ENCODE measurements at regions not wholly inside any gene's neighbourhood (a gene's known extent, or its start where the extent isn't known, plus 50 kb on each side); places are given as distances from the start of the nearest gene placed in this dataset.

DNA sequence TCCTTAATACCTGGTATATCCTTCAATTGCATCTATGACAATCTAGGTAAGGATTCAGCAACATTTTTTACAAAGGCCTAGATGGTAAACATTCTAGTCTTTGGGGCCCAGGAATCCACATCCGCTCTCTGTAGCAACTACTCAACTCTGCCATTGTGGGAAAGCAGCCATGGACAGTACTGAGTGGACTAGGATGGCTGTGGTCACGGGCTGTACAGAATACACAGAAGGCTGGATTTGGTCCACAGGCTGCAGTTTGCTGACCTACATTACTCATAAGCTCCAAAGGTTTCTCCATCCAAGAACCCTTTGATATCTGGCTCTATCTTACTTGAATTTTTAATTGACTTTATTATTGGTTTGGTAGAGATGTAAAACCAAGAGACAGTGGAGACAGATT lies 418.3 kb upstream of the LRRTM1 start:
- Histone ChIP-seq H3K79me2 (ENCODE audit: insufficient read depth) (no peaks in the 10 kb centered on the region), H2AFZ (no peak overlapping the region), H3K27me3 (replicated peaks; ENCODE audit: insufficient read depth) (no peaks in the 10 kb centered on the region), H3F3A (ENCODE audit: insufficient read depth) (no peaks in the 10 kb centered on the region), H3K4me3 (no peak overlapping the region), H3K4me1 (ENCODE audit: insufficient read depth) (no peaks in the 10 kb centered on the region), H3K9ac (no peak overlapping the region), H3K27ac (no peak overlapping the region), H3K9me2 (ENCODE audit: insufficient read depth) (no peaks in the 10 kb centered on the region), H3K4me2 (ENCODE audit: unreplicated experiment) (no peak overlapping the region), H3K9me3 (ENCODE audit: low read depth) (no peaks in the 10 kb centered on the region), H4K20me1 (ENCODE audit: insufficient read depth) (no peaks in the 10 kb centered on the region), H3K36me3 (ENCODE audit: low read depth) (no peaks in the 10 kb centered on the region)
- TF ChIP-seq EZH2phosphoT487 (IDR thresholded peaks at IDR 0.05; ENCODE audit: insufficient read depth, low read depth) (no peak), EZH2 (IDR thresholded peaks at IDR 0.05; ENCODE audit: insufficient read depth, poor library complexity, severe bottlenecking) (no peak)
- WGBS, 2 experiments (ENCODE audit: low coverage in 1 of 2, low lambda C conversion rate in 2 of 2, missing lambda C conversion rate in 2 of 2): 15 to 16% methylated on average over 2 of the region's 2 CpGs
- no peak for DNase-seq
- in situ Hi-C loops (cut with MboI): no loop called here

DNA sequence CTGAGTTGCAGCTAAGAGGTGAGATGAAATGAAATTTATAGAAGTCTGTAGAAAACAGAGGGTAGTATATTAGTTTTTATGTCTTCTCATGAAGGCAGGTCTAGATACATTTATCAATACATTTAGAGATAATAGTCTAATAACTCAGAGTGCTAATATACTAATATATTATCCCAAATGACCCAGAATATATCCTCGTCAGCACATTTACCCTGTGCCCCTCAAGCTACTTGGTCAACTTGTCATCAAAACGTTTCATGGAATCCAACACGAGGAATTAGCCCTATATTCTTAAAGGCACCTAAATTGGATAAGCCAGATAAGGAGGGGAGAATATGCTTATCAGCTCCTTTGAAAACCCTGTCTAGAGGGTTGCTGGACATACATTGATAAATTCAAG lies 415.1 kb upstream of the LRRTM1 start:
- no peaks in the 10 kb centered on the region for H3K4me1 ChIP-seq (ENCODE audit: insufficient read depth)
- no peaks in the 10 kb centered on the region for H3K36me3 ChIP-seq (ENCODE audit: low read depth)
- WGBS, 2 experiments (ENCODE audit: low coverage in 1 of 2, low lambda C conversion rate in 2 of 2, missing lambda C conversion rate in 2 of 2): 15 to 18% methylated on average over 3 of the region's 3 CpGs
- no peaks in the 10 kb centered on the region for H4K20me1 ChIP-seq (ENCODE audit: insufficient read depth)
- no peaks in the 10 kb centered on the region for H3K79me2 ChIP-seq (ENCODE audit: insufficient read depth)
- no peaks in the 10 kb centered on the region for H3F3A ChIP-seq (ENCODE audit: insufficient read depth)
- no peak overlapping the region for H3K9ac ChIP-seq
- H3K9me2 ChIP-seq (ENCODE audit: insufficient read depth): no peaks in the 10 kb centered on the region
- in situ Hi-C loops (cut with MboI): no loop called here
- no peak overlapping the region for H3K4me3 ChIP-seq
- H3K4me2 ChIP-seq (ENCODE audit: unreplicated experiment): no peak overlapping the region
- H3K9me3 ChIP-seq (ENCODE audit: low read depth): no peaks in the 10 kb centered on the region
- H3K27ac ChIP-seq: no peak overlapping the region
- TF ChIP-seq EZH2 (IDR thresholded peaks at IDR 0.05; ENCODE audit: insufficient read depth, poor library complexity, severe bottlenecking) (no peak), EZH2phosphoT487 (IDR thresholded peaks at IDR 0.05; ENCODE audit: insufficient read depth, low read depth) (no peak)
- no peak for DNase-seq
- H2AFZ ChIP-seq: no peak overlapping the region
- no peaks in the 10 kb centered on the region for H3K27me3 ChIP-seq (replicated peaks; ENCODE audit: insufficient read depth)

DNA sequence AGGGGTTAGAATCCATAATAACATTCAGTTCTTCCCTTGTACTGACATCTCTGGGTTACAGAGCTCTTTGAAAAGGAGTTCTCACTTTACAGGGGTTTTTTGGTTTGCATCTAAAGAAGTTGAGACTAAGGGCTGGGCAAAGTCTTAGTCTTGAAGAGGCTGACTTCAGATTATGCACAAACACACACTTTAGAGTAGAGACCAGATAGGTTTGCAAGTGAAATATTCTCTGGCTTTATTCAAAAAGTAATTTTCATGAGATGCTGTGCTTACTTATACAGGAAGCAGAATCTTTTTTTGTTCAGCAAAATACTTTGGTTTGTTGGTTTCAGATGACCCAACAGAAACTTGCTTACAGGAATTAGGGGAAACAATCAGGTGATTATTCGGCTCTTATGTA lies 410.9 kb upstream of the LRRTM1 start:
- no peaks in the 10 kb centered on the region for H3K9me2 ChIP-seq (ENCODE audit: insufficient read depth)
- TF ChIP-seq EZH2phosphoT487 (IDR thresholded peaks at IDR 0.05; ENCODE audit: insufficient read depth, low read depth) (no peak), EZH2 (IDR thresholded peaks at IDR 0.05; ENCODE audit: insufficient read depth, poor library complexity, severe bottlenecking) (no peak)

DNA sequence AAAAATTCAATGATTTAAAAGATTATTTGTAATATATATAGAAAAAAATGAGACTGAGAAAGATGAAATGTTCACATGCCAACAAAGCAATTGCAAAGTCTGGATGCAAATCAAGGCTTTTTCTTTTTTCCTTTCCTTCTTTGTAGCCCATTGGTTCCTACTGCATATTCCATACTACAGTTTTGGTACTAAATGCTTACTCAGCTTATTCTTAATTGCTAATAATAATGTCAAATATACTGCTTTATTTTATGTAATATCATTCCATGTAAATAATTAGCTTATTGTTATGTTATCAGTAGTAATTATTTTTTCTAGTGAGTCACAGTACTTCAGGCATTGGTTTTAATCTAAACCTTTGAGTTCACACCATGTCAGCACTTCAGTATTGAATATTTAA lies 407.4 kb upstream of the LRRTM1 start:
- H3K4me3 ChIP-seq: no peak overlapping the region
- in situ Hi-C loops (cut with MboI): no loop called here
- no peak for TF ChIP-seq EZH2phosphoT487 (IDR thresholded peaks at IDR 0.05; ENCODE audit: insufficient read depth, low read depth)
- no peak for TF ChIP-seq EZH2 (IDR thresholded peaks at IDR 0.05; ENCODE audit: insufficient read depth, poor library complexity, severe bottlenecking)

More for the DNA sequence above, 410.9 kb upstream of the LRRTM1 start:
- Histone ChIP-seq H3K9me3 (ENCODE audit: low read depth) (no peaks in the 10 kb centered on the region), H3K27ac (no peak overlapping the region), H3K4me1 (ENCODE audit: insufficient read depth) (no peaks in the 10 kb centered on the region), H4K20me1 (ENCODE audit: insufficient read depth) (no peaks in the 10 kb centered on the region), H3K4me2 (ENCODE audit: unreplicated experiment) (no peak overlapping the region), H3K79me2 (ENCODE audit: insufficient read depth) (no peaks in the 10 kb centered on the region), H3F3A (ENCODE audit: insufficient read depth) (no peaks in the 10 kb centered on the region), H3K36me3 (ENCODE audit: low read depth) (no peaks in the 10 kb centered on the region), H2AFZ (no peak overlapping the region), H3K4me3 (no peak overlapping the region), H3K9ac (no peak overlapping the region), H3K27me3 (replicated peaks; ENCODE audit: insufficient read depth) (no peaks in the 10 kb centered on the region)
- WGBS, 2 experiments (ENCODE audit: low coverage in 1 of 2, low lambda C conversion rate in 2 of 2, missing lambda C conversion rate in 2 of 2): 3 to 4% methylated on average over 1 of the region's 1 CpG
- DNase-seq: no peak
- in situ Hi-C loops (cut with MboI): no loop called here

DNA sequence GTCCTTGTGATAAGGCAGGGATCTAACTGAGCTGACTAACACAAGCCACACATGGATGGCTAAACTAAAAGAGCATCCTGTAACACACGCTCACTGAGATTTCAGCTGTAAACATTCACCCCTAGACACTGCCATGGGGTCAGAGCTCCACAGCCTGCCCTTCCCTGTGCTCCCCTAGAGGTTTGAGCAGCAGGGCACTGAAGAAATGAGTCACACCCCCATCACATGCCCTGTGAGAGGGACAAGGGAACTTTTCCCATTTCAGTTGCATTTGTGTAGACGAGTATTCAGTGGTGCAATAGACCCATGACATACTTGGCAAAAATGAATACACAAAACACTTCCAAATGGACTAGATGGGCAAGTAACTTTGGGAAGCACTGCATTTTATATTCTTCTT lies 402.4 kb upstream of the LRRTM1 start:
- 7 to 14% methylated on average over 2 of the region's 2 CpGs for WGBS, 2 experiments (ENCODE audit: low coverage in 1 of 2, low lambda C conversion rate in 2 of 2, missing lambda C conversion rate in 2 of 2)
- Histone ChIP-seq H3K36me3 (ENCODE audit: low read depth) (no peaks in the 10 kb centered on the region), H3K4me1 (ENCODE audit: insufficient read depth) (no peaks in the 10 kb centered on the region)

More for the DNA sequence above, 407.4 kb upstream of the LRRTM1 start:
- Histone ChIP-seq H3K4me2 (ENCODE audit: unreplicated experiment) (no peak overlapping the region), H3K9me2 (ENCODE audit: insufficient read depth) (no peaks in the 10 kb centered on the region), H4K20me1 (ENCODE audit: insufficient read depth) (no peaks in the 10 kb centered on the region), H2AFZ (no peak overlapping the region), H3F3A (ENCODE audit: insufficient read depth) (no peaks in the 10 kb centered on the region), H3K4me1 (ENCODE audit: insufficient read depth) (no peaks in the 10 kb centered on the region), H3K9ac (no peak overlapping the region), H3K36me3 (ENCODE audit: low read depth) (no peaks in the 10 kb centered on the region), H3K27me3 (replicated peaks; ENCODE audit: insufficient read depth) (no peaks in the 10 kb centered on the region), H3K9me3 (ENCODE audit: low read depth) (no peaks in the 10 kb centered on the region), H3K79me2 (ENCODE audit: insufficient read depth) (no peaks in the 10 kb centered on the region), H3K27ac (no peak overlapping the region)
- no peak for DNase-seq

More for the DNA sequence above, 402.4 kb upstream of the LRRTM1 start:
- H3F3A ChIP-seq (ENCODE audit: insufficient read depth): no peaks in the 10 kb centered on the region
- in situ Hi-C loops (cut with MboI): no loop called here
- no peaks in the 10 kb centered on the region for H3K27me3 ChIP-seq (replicated peaks; ENCODE audit: insufficient read depth)
- H3K27ac ChIP-seq: no peak overlapping the region
- H3K79me2 ChIP-seq (ENCODE audit: insufficient read depth): no peaks in the 10 kb centered on the region
- no peak overlapping the region for H3K9ac ChIP-seq
- TF ChIP-seq EZH2phosphoT487 (IDR thresholded peaks at IDR 0.05; ENCODE audit: insufficient read depth, low read depth) (no peak), EZH2 (IDR thresholded peaks at IDR 0.05; ENCODE audit: insufficient read depth, poor library complexity, severe bottlenecking) (no peak)
- no peaks in the 10 kb centered on the region for H3K9me3 ChIP-seq (ENCODE audit: low read depth)
- no peak overlapping the region for H3K4me2 ChIP-seq (ENCODE audit: unreplicated experiment)
- no peak overlapping the region for H2AFZ ChIP-seq
- no peaks in the 10 kb centered on the region for H3K9me2 ChIP-seq (ENCODE audit: insufficient read depth)
- no peak for DNase-seq
- H4K20me1 ChIP-seq (ENCODE audit: insufficient read depth): no peaks in the 10 kb centered on the region
- H3K4me3 ChIP-seq: no peak overlapping the region

Measured in GM23248 (cell line).